Hematopoietic multipotent progenitor cell treated with erythropoietin and hydrocortisone succinate and interleukin-3 and kit ligand, for 8 days (in vitro differentiated cells): ENCODE measurements at regions not wholly inside any gene's neighbourhood (a gene's known extent, or its start where the extent isn't known, plus 50 kb on each side); places are given as distances from the start of the nearest gene placed in this dataset.
"Not testable (repeated sequence)": the region's sequence is repeated elsewhere in the genome, so short reads cannot be mapped to it uniquely, and the experiment has no call there.

Experiments used
- DNase-seq: peaks from one replicate; pipeline ENCODE4 v3.0.0-alpha.2; 2015

- no peak for DNase-seq
Observed at GRCh38 chr9:115411993-115412452, 294.1 kb upstream of the TNC start.

- no peak for DNase-seq
Observed at GRCh38 chr9:115412656-115413055, 294.7 kb upstream of the TNC start.

- DNase-seq: no peak
Observed at GRCh38 chr9:115413304-115413703, 295.3 kb upstream of the TNC start.

GRCh38 chr9:115413766-115414382 is 295.9 kb upstream of the TNC start:
- no peak for DNase-seq

GRCh38 chr9:115414561-115414960 is 296.6 kb upstream of the TNC start:
- no peak for DNase-seq

- no peak for DNase-seq
Observed at GRCh38 chr9:115415450-115415849, 297.5 kb upstream of the TNC start.

GRCh38 chr9:115416299-115416698 is 298.3 kb upstream of the TNC start:
- no peak for DNase-seq

GRCh38 chr9:115418181-115418580 is 300.2 kb upstream of the TNC start:
- DNase-seq: not testable (repeated sequence)

- DNase-seq: no peak
Observed at GRCh38 chr9:115422932-115423440, 305.0 kb upstream of the TNC start.

GRCh38 chr9:115423646-115424045 is 305.7 kb upstream of the TNC start:
- no peak for DNase-seq

- no peak for DNase-seq
Observed at GRCh38 chr9:115425601-115426000, 307.6 kb upstream of the TNC start.

- no peak for DNase-seq
Observed at GRCh38 chr9:115437418-115437817, 319.5 kb upstream of the TNC start.

GRCh38 chr9:115439641-115440040 is 321.7 kb upstream of the TNC start:
- no peak for DNase-seq

- DNase-seq: no peak
Observed at GRCh38 chr9:115442054-115442453, 324.1 kb upstream of the TNC start.

- no peak for DNase-seq
Observed at GRCh38 chr9:115443890-115444289, 325.9 kb upstream of the TNC start.

- DNase-seq: no peak
Observed at GRCh38 chr9:115444959-115445358, 327.0 kb upstream of the TNC start.

GRCh38 chr9:115445655-115446054 is 327.7 kb upstream of the TNC start:
- DNase-seq: no peak

- no peak for DNase-seq
Observed at GRCh38 chr9:115456515-115456914, 338.6 kb upstream of the TNC start.

GRCh38 chr9:115461280-115461679 is 343.3 kb upstream of the TNC start:
- no peak for DNase-seq

GRCh38 chr9:115462623-115463022 is 344.7 kb upstream of the TNC start:
- no peak for DNase-seq

- no peak for DNase-seq
Observed at GRCh38 chr9:115466756-115467155, 348.8 kb upstream of the TNC start.

- DNase-seq: no peak
Observed at GRCh38 chr9:115469841-115470240, 351.9 kb upstream of the TNC start.

- DNase-seq: not testable (repeated sequence)
Observed at GRCh38 chr9:115473032-115473431, 355.1 kb upstream of the TNC start.

- no peak for DNase-seq
Observed at GRCh38 chr9:115481769-115482168, 363.8 kb upstream of the TNC start.

- no peak for DNase-seq
Observed at GRCh38 chr9:115482747-115483146, 364.8 kb upstream of the TNC start.
